IMR-90 (cell line): ENCODE measurements at regions not wholly inside any gene's neighbourhood (a gene's known extent, or its start where the extent isn't known, plus 50 kb on each side); places are given as distances from the start of the nearest gene placed in this dataset.

ENCODE experiments used
- ATAC-seq: fragments of 200-7000 bp; cut with Tn5 transposase; 2 replicates; pipeline ENCODE4 v1.9.1; 2020; ENCODE audit warnings: low read depth, mild to moderate bottlenecking, moderate library complexity
- BruUV-seq: library from RNA; stranded (reverse); fragments of 400-500 nt; replicated peaks from 2 replicates; lab custom pipeline; 2021; lab: Mats Ljungman, UMichigan
- CTCF ChIA-PET: fragments of 300-600 bp; formaldehyde crosslinking; extraction: SDS; loops from one replicate; lab custom pipeline; 2021; ENCODE audit warnings: antibody characterized with exemption; lab: Yijun Ruan, JAX
- POLR2A ChIA-PET: fragments of 300-600 bp; sonication (Branson Sonifier 250); formaldehyde crosslinking; loops from one replicate; lab custom pipeline; 2022; ENCODE audit warnings: antibody characterized with exemption; ENCODE audit not compliant: unreplicated experiment; lab: Charles Lee
- DNase-seq: peaks from one replicate; pipeline ENCODE4 v3.0.0; 2013
- H2AFZ ChIP-seq: replicated peaks from 2 replicates; pipeline ENCODE3; 2013; ENCODE audit warnings: low read length, mild to moderate bottlenecking; ENCODE audit not compliant: poor library complexity
- H2AK5ac ChIP-seq: 2 replicates; pipeline ENCODE4 v1.6.1; 2013; ENCODE audit warnings: low read depth, low read length, inconsistent platforms
- H2AK9ac ChIP-seq: replicated peaks from 2 replicates; pipeline ENCODE3; 2013; ENCODE audit warnings: mild to moderate bottlenecking, low read depth, low read length, moderate library complexity; ENCODE audit not compliant: poor library complexity
- H2BK120ac ChIP-seq: 2 replicates; pipeline ENCODE4 v1.6.1; 2013; ENCODE audit warnings: low read depth, low read length, inconsistent platforms
- H2BK15ac ChIP-seq: 3 replicates; pipeline ENCODE4 v1.6.1; 2013; ENCODE audit warnings: low read depth, low read length, inconsistent platforms
- H2BK20ac ChIP-seq: 2 replicates; pipeline ENCODE4 v1.6.1; 2013; ENCODE audit warnings: low read depth, mild to moderate bottlenecking, inconsistent platforms, low read length, moderate library complexity
- H2BK5ac ChIP-seq: 2 replicates; pipeline ENCODE4 v1.6.1; 2013; ENCODE audit warnings: mild to moderate bottlenecking, low read depth, low read length, inconsistent platforms; ENCODE audit not compliant: poor library complexity, severe bottlenecking
- H3K14ac ChIP-seq: replicated peaks from 2 replicates; pipeline ENCODE4 v1.6.1; 2013; ENCODE audit warnings: low read depth, low read length, inconsistent platforms
- H3K18ac ChIP-seq: 2 replicates; pipeline ENCODE4 v1.6.1; 2013; ENCODE audit warnings: low read depth, low read length, control low read depth
- H3K23ac ChIP-seq: 2 replicates; pipeline ENCODE4 v1.6.1; 2013; ENCODE audit warnings: low read depth, low read length, inconsistent platforms
- H3K27ac ChIP-seq: 2 replicates; pipeline ENCODE4 v1.5.1; 2013; ENCODE audit warnings: mild to moderate bottlenecking, control low read depth, low read length; ENCODE audit not compliant: insufficient read depth
- H3K27me3 ChIP-seq: 2 replicates; pipeline ENCODE4 v1.6.1; 2013; ENCODE audit warnings: low read length; ENCODE audit not compliant: control insufficient read depth, insufficient read depth
- H3K36me3 ChIP-seq: 2 replicates; pipeline ENCODE4 v1.6.1; 2013; ENCODE audit warnings: low read length, mixed read lengths; ENCODE audit not compliant: control insufficient read depth, insufficient read depth
- H3K4ac ChIP-seq: 2 replicates; pipeline ENCODE4 v1.6.1; 2013; ENCODE audit warnings: low read depth, low read length, inconsistent platforms
- H3K4me1 ChIP-seq: 2 replicates; pipeline ENCODE4 v1.6.1; 2013; ENCODE audit warnings: low read length, mixed read lengths; ENCODE audit not compliant: control insufficient read depth, insufficient read depth
- H3K4me2 ChIP-seq: 2 replicates; pipeline ENCODE4 v1.6.1; 2013; ENCODE audit warnings: low read depth, mild to moderate bottlenecking, control low read depth, low read length, moderate library complexity
- H3K4me3 ChIP-seq: 2 replicates; pipeline ENCODE4 v1.5.1; 2013; ENCODE audit warnings: low read depth, mild to moderate bottlenecking, control low read depth, low read length, moderate library complexity; ENCODE audit not compliant: insufficient read depth
- H3K56ac ChIP-seq: 2 replicates; pipeline ENCODE4 v1.6.1; 2013; ENCODE audit warnings: low read length, inconsistent platforms; ENCODE audit not compliant: insufficient read depth; ENCODE audit errors: extremely low read depth
- H3K79me1 ChIP-seq, 2 experiments: 2 replicates each; pipeline ENCODE4 v1.6.1; 2013; ENCODE audit warnings: low read length in 2 of 2, inconsistent platforms in 1 of 2, low read depth in 1 of 2
- H3K9ac ChIP-seq: 2 replicates; pipeline ENCODE4 v1.6.1; 2013; ENCODE audit warnings: low read depth, low read length, control low read depth
- H3K9me1 ChIP-seq: 2 replicates; pipeline ENCODE4 v1.6.1; 2013; ENCODE audit warnings: low read length, inconsistent platforms; ENCODE audit not compliant: insufficient read depth
- H3K9me3 ChIP-seq: 2 replicates; pipeline ENCODE4 v1.6.1; 2013; ENCODE audit warnings: low read length; ENCODE audit not compliant: control insufficient read depth, insufficient read depth
- H4K20me1 ChIP-seq: 2 replicates; pipeline ENCODE4 v1.6.1; 2013; ENCODE audit warnings: low read length, inconsistent platforms; ENCODE audit not compliant: insufficient read depth
- H4K5ac ChIP-seq: 2 replicates; pipeline ENCODE4 v1.6.1; 2013; ENCODE audit warnings: mild to moderate bottlenecking, low read depth, low read length, control low read depth
- H4K8ac ChIP-seq, 2 experiments: 2 replicates each; pipeline ENCODE4 v1.6.1; 2013; ENCODE audit warnings: low read depth in 2 of 2, low read length in 2 of 2, control low read depth in 1 of 2, inconsistent platforms in 1 of 2
- H4K91ac ChIP-seq: 2 replicates; pipeline ENCODE4 v1.6.1; 2013; ENCODE audit warnings: low read depth, low read length, inconsistent platforms; ENCODE audit not compliant: insufficient read depth
- BHLHE40 ChIP-seq: fragments of 150-350 bp; IDR thresholded peaks from 2 replicates; pipeline ENCODE4 v1.6.1; 2016; ENCODE audit warnings: mild to moderate bottlenecking, low read depth, low read length
- CEBPB ChIP-seq: IDR thresholded peaks from 2 replicates; pipeline ENCODE4 v1.6.1; 2012; ENCODE audit warnings: low read depth, low read length, improper control_type of control experiment
- CTCF ChIP-seq: conservative IDR thresholded peaks from 2 replicates; pipeline ENCODE4 v1.5.1; 2012; ENCODE audit warnings: mild to moderate bottlenecking, low read depth, low read length, improper control_type of control experiment
- ELK1 ChIP-seq: fragments of 150-350 bp; IDR thresholded peaks from 2 replicates; pipeline ENCODE4 v1.6.1; 2016; ENCODE audit warnings: low read depth, mild to moderate bottlenecking, low read length, moderate library complexity, borderline replicate concordance
- FOS ChIP-seq: fragments of 150-350 bp; IDR thresholded peaks from 2 replicates; pipeline ENCODE4 v1.6.1; 2016; ENCODE audit warnings: low read depth, low read length
- MAFK ChIP-seq: IDR thresholded peaks from 2 replicates; pipeline ENCODE4 v1.6.1; 2012; ENCODE audit warnings: low read depth, low read length, improper control_type of control experiment
- MXI1 ChIP-seq: IDR thresholded peaks from 2 replicates; pipeline ENCODE4 v1.6.1; 2012; ENCODE audit warnings: low read depth, mild to moderate bottlenecking, low read length, moderate library complexity, borderline replicate concordance
- NFE2L2 ChIP-seq: fragments of 150-350 bp; IDR thresholded peaks from 2 replicates; pipeline ENCODE4 v1.6.1; 2016; ENCODE audit warnings: low read depth, mild to moderate bottlenecking, low read length
- POLR2A ChIP-seq: IDR thresholded peaks from 2 replicates; pipeline ENCODE4 v1.6.1; 2012; ENCODE audit warnings: mild to moderate bottlenecking, low read depth, low read length
- RAD21 ChIP-seq: IDR thresholded peaks from 2 replicates; pipeline ENCODE4 v1.6.1; 2012; ENCODE audit warnings: low read length, improper control_type of control experiment
- RCOR1 ChIP-seq: IDR thresholded peaks from 2 replicates; pipeline ENCODE4 v1.6.1; 2012; ENCODE audit warnings: mild to moderate bottlenecking, low read length, improper control_type of control experiment; ENCODE audit not compliant: insufficient replicate concordance
- RFX5 ChIP-seq: IDR thresholded peaks from 2 replicates; pipeline ENCODE4 v1.8.0; 2012; ENCODE audit warnings: low read depth, mild to moderate bottlenecking, low read length, moderate library complexity
- SMC3 ChIP-seq: fragments of 150-350 bp; IDR thresholded peaks from 2 replicates; pipeline ENCODE4 v1.6.1; 2016; ENCODE audit warnings: low read depth, mild to moderate bottlenecking, antibody characterized with exemption, low read length, moderate library complexity
- USF2 ChIP-seq: fragments of 150-350 bp; IDR thresholded peaks from 2 replicates; pipeline ENCODE4 v1.6.1; 2017; ENCODE audit warnings: mild to moderate bottlenecking, antibody characterized with exemption, low read length, low read depth
- WGBS, 2 experiments: methylation state at CpG; one replicate each; pipeline versions ENCODE4 v1.1.5 to v1.1.7; 2013; ENCODE audit warnings: missing lambda C conversion rate in 2 of 2; ENCODE audit not compliant: insufficient read length in 1 of 2; ENCODE audit errors: extremely low coverage in 2 of 2; 5-methylcytosine and 5-hydroxymethylcytosine counted together
- dilution Hi-C: fragments of 300-500 bp; cut with HindIII; formaldehyde crosslinking; loops from one replicate; pipeline ENCODE4 v1.14.3; 2018; ENCODE audit warnings: low sequenced_read_pairs; ENCODE audit not compliant: unreplicated experiment
- in situ Hi-C: fragments of 300-500 bp; cut with MboI; formaldehyde crosslinking; loops from 3 replicates; pipeline ENCODE4 v1.14.3; 2019; ENCODE audit warnings: low sequenced_read_pairs, inconsistent platforms, mixed read lengths
- intact Hi-C: fragments of 100-400 bp; cut with micrococcal nuclease; formaldehyde crosslinking; loops from 2 replicates; pipeline ENCODE4 v1.10.0; 2022

GRCh38 chr1:238438311-238439270 lies 547.9 kb upstream of the ZP4 start:
- H3K9ac ChIP-seq, result no peak overlapping the region

More at GRCh38 chr1:238438311-238439270, 547.9 kb upstream of the ZP4 start:
- Histone ChIP-seq H4K8ac (no peak overlapping the region), H3K4ac (no peak overlapping the region), H3K14ac (no peak overlapping the region), H2BK120ac (no peak overlapping the region), H2BK15ac (no peak overlapping the region), H2BK5ac (no peak overlapping the region), H4K20me1 (no peaks in the 10 kb centered on the region), H3K9me1 (no peaks in the 10 kb centered on the region), H3K4me1 (no peaks in the 10 kb centered on the region), H3K79me1 (no peaks in the 10 kb centered on the region), H3K36me3 (no peaks in the 10 kb centered on the region), H2AFZ (no peak overlapping the region), H4K91ac (no peak overlapping the region), H3K27ac (no peak overlapping the region), H3K27me3 (no peaks in the 10 kb centered on the region), H3K23ac (no peak overlapping the region), H2AK5ac (no peak overlapping the region), H3K4me3 (no peak overlapping the region), H4K5ac (no peak overlapping the region), H2BK20ac (no peak overlapping the region), H3K9me3 (no peaks in the 10 kb centered on the region), H3K18ac (no peak overlapping the region), H3K4me2 (no peak overlapping the region), H3K56ac (no peak overlapping the region), H2AK9ac (no peak overlapping the region)
- dilution Hi-C loops (no loop called here), in situ Hi-C loops (no loop called here), intact Hi-C loops (loop anchor here (10.0 kb wide), 1 partner anchor 574 kb away; no protein-coding TSS in a partner anchor)
- POLR2A ChIA-PET, result no interaction called here
- TF ChIP-seq NFE2L2, result no peak
- TF ChIP-seq MXI1, result no peak
- no peak for TF ChIP-seq RFX5
- TF ChIP-seq BHLHE40, result no peak
- TF ChIP-seq CEBPB, result no peak
- TF ChIP-seq USF2, result no peak
- no peak for TF ChIP-seq CTCF
- no peak for TF ChIP-seq POLR2A
- no peak for TF ChIP-seq MAFK
- TF ChIP-seq ELK1, result no peak
- TF ChIP-seq SMC3, result no peak
- TF ChIP-seq FOS, result no peak
- TF ChIP-seq RCOR1, result no peak
- no peak for TF ChIP-seq RAD21
- no CpG with 5 or more reads among the region's 5 CpGs for WGBS, 2 experiments
- CTCF ChIA-PET, result interaction anchor here (0.7 kb wide), 1 partner anchor 9 kb away, joined by 3 read pairs; no protein-coding TSS in a partner anchor
- DNase-seq (no peak), ATAC-seq (no peak)
- BruUV-seq, result no TSS peak
